PC-9 (cell line): ENCODE measurements at regions not wholly inside any gene's neighbourhood (a gene's known extent, or its start where the extent isn't known, plus 50 kb on each side); places are given as distances from the start of the nearest gene placed in this dataset.

Experiments used
- EZH2 ChIP-seq: fragments of 200-600 bp; sonication (generic); IDR thresholded peaks from 2 replicates; pipeline ENCODE4 v1.8.0; 2017; ENCODE audit warnings: antibody characterized with exemption, low read depth
- TF ChIP-seq, protein P1 (sequence below): fragments of 200-600 bp; sonication (generic); conservative IDR thresholded peaks from 2 replicates; pipeline ENCODE4 v1.6.1; 2017; ENCODE audit warnings: mixed run types, antibody characterized with exemption, mild to moderate bottlenecking, moderate library complexity

DNA sequence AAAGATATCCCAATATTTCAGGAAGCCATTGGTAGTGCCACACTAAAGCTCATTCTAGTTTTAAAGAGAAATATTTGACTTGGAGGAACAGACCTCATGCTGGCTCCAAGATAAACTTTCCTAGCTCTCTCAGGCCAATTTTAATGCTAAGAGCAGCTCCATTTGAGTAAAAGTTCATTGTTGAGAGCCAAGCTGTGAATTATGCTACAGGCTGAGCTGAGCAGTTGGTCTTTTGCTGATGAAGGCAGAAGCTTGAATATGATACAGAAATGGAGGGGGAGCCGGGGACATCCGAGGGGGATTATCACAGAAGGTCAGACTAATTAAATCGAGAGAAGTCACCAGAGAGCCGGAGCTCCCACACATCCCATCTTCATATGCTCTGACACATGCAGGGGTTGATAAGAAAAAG, 175.7 kb upstream of the AUTS2 start:
- TF ChIP-seq, protein P1, sequence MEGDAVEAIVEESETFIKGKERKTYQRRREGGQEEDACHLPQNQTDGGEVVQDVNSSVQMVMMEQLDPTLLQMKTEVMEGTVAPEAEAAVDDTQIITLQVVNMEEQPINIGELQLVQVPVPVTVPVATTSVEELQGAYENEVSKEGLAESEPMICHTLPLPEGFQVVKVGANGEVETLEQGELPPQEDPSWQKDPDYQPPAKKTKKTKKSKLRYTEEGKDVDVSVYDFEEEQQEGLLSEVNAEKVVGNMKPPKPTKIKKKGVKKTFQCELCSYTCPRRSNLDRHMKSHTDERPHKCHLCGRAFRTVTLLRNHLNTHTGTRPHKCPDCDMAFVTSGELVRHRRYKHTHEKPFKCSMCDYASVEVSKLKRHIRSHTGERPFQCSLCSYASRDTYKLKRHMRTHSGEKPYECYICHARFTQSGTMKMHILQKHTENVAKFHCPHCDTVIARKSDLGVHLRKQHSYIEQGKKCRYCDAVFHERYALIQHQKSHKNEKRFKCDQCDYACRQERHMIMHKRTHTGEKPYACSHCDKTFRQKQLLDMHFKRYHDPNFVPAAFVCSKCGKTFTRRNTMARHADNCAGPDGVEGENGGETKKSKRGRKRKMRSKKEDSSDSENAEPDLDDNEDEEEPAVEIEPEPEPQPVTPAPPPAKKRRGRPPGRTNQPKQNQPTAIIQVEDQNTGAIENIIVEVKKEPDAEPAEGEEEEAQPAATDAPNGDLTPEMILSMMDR, result no peak
- no peak for TF ChIP-seq EZH2
